ENCODE measurements at regions not wholly inside any gene's neighbourhood (a gene's known extent, or its start where the extent isn't known, plus 50 kb on each side); places are given as distances from the start of the nearest gene placed in this dataset.

DNA sequence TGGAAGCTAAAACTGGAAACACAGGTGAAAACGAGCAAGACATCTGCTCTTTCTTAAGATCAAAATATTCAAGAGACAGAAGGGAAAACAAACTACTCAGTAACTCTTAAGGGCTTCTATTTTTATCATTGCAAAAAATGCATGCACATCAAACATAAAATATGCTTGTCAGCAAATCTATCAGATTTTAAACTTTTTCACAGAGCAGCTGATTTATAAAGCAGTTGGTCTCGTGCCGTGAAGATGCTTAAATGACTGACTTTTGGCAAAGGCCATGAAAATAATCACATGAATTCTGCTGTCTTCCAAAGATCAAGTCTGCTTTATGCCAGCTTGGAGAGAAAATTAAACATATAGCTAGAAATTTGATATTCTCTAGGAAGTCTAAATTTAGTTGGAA, 482.1 kb upstream of the HS3ST1 start:
- no peak for DNase-seq (ENCODE audit: low read depth, low spot score)
- H3K27ac ChIP-seq (ENCODE audit: low read length) = no peak overlapping the region
- H3K9me3 ChIP-seq (ENCODE audit: control insufficient read depth, insufficient read depth, low read length) = no peaks in the 10 kb centered on the region
- no CpG with 5 or more reads among the region's 3 CpGs for WGBS (ENCODE audit: insufficient coverage, insufficient read length)
- H3K4me3 ChIP-seq (ENCODE audit: low read length) = no peak overlapping the region
- no peaks in the 10 kb centered on the region for H3K27me3 ChIP-seq (ENCODE audit: control insufficient read depth, insufficient read depth, low read length)
- peaks cover 2% of the 10 kb centered on the region; the same call in 1 of the 2 replicates for H3K4me1 ChIP-seq (ENCODE audit: control insufficient read depth, insufficient read depth, low read length)
- no peaks in the 10 kb centered on the region for H3K36me3 ChIP-seq (ENCODE audit: control insufficient read depth, insufficient read depth, low read length)

DNA sequence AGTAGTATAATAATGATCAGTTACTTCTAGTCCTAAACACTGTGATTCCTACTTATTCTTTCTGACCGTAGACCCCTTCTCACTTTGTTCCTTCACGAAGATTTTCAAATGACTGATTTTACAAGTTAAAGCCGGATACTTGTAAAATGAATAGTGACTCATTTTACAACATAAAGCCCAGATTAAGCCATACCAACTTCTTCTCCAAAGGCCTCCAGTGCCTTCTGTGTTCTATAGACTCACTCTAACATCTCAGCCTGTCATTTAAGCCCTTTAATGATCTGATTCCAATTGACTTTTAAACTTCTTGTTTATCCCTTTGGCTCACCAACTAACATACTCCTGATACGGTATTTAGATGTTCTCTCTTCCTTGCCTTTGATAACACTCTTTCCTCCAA, 480.0 kb upstream of the HS3ST1 start:
- no peak overlapping the region for H3K4me3 ChIP-seq (ENCODE audit: low read length)
- H3K36me3 ChIP-seq (ENCODE audit: control insufficient read depth, insufficient read depth, low read length) = no peaks in the 10 kb centered on the region
- no peak overlapping the region for H3K27ac ChIP-seq (ENCODE audit: low read length)
- H3K9me3 ChIP-seq (ENCODE audit: control insufficient read depth, insufficient read depth, low read length) = no peaks in the 10 kb centered on the region
- H3K4me1 ChIP-seq (ENCODE audit: control insufficient read depth, insufficient read depth, low read length) = peaks cover 2% of the 10 kb centered on the region; the same call in 1 of the 2 replicates
- no peak for DNase-seq (ENCODE audit: low read depth, low spot score)
- WGBS (ENCODE audit: insufficient coverage, insufficient read length) = no CpG with 5 or more reads among the region's 4 CpGs
- H3K27me3 ChIP-seq (ENCODE audit: control insufficient read depth, insufficient read depth, low read length) = no peaks in the 10 kb centered on the region

DNA sequence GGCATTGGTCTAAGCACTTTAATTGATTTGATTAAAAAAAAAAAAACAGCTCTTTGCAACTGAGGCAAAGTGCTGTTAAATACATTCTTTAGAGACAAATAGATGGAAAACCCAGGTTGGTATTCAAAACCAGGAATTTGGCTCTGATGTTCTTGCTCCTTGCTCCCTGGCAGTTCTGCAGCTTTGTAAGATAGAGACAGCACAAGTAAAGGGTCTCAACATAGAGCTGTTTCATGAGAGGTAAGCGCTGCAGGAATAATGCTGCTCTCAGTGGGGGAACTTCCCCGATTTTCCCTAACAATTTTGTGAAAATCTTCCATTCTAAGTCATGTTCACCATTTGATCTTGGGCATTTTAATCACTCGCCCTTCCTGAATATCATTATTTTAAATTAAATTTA, 479.5 kb upstream of the HS3ST1 start:
- no peak overlapping the region for H3K4me3 ChIP-seq (ENCODE audit: low read length)
- no peaks in the 10 kb centered on the region for H3K36me3 ChIP-seq (ENCODE audit: control insufficient read depth, insufficient read depth, low read length)
- DNase-seq (ENCODE audit: low read depth, low spot score) = no peak
- peaks cover 2% of the 10 kb centered on the region; the same call in 1 of the 2 replicates for H3K4me1 ChIP-seq (ENCODE audit: control insufficient read depth, insufficient read depth, low read length)
- no peaks in the 10 kb centered on the region for H3K9me3 ChIP-seq (ENCODE audit: control insufficient read depth, insufficient read depth, low read length)
- WGBS (ENCODE audit: insufficient coverage, insufficient read length) = no CpG with 5 or more reads among the region's 3 CpGs
- H3K27me3 ChIP-seq (ENCODE audit: control insufficient read depth, insufficient read depth, low read length) = no peaks in the 10 kb centered on the region
- no peak overlapping the region for H3K27ac ChIP-seq (ENCODE audit: low read length)

DNA sequence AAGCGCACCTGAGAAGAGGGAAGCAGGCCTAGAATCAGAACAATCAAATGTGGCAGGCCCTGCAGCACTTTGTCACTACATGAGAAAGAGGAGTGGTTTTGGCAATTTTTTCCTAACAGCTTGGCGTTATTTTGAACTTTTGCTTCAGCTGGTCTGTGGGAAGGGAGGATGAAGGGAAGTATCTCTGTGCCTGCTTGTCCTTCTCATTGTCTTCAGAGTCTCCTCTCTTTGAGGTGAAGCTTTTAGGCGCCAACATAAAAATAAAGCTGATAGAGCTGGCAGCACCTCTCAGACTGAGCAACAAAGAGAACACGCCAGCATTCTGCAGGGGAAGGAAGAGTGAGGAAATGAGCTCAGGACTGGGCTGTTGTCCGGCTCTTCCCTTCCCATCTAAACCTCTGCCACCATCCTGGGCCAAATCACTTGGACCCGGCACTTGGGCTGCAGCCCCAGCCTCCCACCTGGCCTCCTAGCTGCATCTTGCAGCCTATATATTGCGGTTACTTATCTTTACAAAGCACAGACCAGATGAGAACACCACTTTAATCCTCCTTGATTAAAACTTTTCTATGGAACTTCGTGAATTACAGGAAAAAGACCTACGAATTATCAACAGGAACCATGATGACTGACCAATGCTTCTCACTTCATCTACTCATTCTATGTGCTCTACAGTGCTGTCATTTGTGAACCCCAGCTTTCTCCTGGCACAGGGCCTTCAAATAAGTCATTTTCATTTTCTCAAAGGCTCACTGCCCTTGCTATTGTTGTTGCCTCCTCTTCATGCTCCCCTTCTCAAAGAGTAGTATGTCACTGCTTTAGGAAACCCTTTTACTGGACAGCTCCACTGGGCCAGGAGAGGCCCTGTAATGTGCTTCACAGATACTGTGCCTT, 476.4 kb upstream of the HS3ST1 start:
- Histone ChIP-seq H3K9me3 (ENCODE audit: control insufficient read depth, insufficient read depth, low read length) (no peaks in the 10 kb centered on the region), H3K36me3 (ENCODE audit: control insufficient read depth, insufficient read depth, low read length) (no peaks in the 10 kb centered on the region), H3K27ac (ENCODE audit: low read length) (no peak overlapping the region), H3K27me3 (ENCODE audit: control insufficient read depth, insufficient read depth, low read length) (no peaks in the 10 kb centered on the region), H3K4me1 (ENCODE audit: control insufficient read depth, insufficient read depth, low read length) (peaks cover 2% of the 10 kb centered on the region; the same call in 1 of the 2 replicates), H3K4me3 (ENCODE audit: low read length) (no peak overlapping the region)
- no peak for DNase-seq (ENCODE audit: low read depth, low spot score)
- WGBS (ENCODE audit: insufficient coverage, insufficient read length) = no CpG with 5 or more reads among the region's 9 CpGs

DNA sequence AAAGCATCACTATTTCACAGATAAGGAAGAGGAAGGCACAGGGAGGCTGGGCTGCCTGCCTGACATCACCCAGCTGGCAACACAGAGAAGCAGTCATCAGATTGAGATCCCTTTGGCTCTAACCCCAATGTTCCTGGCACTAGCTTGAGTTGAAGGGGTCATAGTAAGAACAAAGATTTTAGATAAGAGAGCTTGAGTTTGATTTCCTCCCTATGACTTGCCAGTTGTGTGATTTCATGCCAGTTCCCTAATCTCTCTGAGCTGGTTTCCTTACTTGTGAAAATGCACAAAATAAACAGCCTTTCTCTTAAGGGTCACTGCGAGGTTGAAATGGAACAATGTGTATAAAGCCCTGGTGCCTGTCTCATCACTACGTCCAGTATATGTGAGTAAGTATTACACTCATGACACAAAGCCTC, 475.4 kb upstream of the HS3ST1 start:
- no peak for DNase-seq (ENCODE audit: low read depth, low spot score)
- Histone ChIP-seq H3K27me3 (ENCODE audit: control insufficient read depth, insufficient read depth, low read length) (no peaks in the 10 kb centered on the region), H3K36me3 (ENCODE audit: control insufficient read depth, insufficient read depth, low read length) (no peaks in the 10 kb centered on the region), H3K9me3 (ENCODE audit: control insufficient read depth, insufficient read depth, low read length) (no peaks in the 10 kb centered on the region), H3K4me3 (ENCODE audit: low read length) (no peak overlapping the region), H3K27ac (ENCODE audit: low read length) (no peak overlapping the region), H3K4me1 (ENCODE audit: control insufficient read depth, insufficient read depth, low read length) (peaks cover 2% of the 10 kb centered on the region; the same call in 1 of the 2 replicates)
- no CpG with 5 or more reads among the region's 2 CpGs for WGBS (ENCODE audit: insufficient coverage, insufficient read length)

DNA sequence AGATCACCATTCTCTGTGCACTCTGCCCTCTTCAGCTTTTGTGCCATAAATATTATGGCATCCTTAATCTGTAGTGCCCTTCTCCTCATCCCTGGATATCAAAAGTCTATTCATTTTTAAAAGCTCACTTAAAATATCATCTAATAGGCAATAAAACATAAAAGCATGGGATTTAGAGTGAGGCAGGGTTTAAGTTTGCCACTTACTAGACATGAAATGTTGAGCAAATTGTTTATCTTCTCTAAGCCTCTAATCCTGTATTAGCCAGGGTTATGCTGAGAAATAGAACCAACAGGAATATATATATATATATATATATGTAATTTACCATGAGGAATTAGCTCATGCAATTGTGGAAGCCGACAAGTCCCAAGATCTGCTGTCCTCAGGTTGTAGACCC, 472.4 kb upstream of the HS3ST1 start:
- DNase-seq (ENCODE audit: low read depth, low spot score) = no peak
- Histone ChIP-seq H3K36me3 (ENCODE audit: control insufficient read depth, insufficient read depth, low read length) (no peaks in the 10 kb centered on the region), H3K4me3 (ENCODE audit: low read length) (no peak overlapping the region), H3K27ac (ENCODE audit: low read length) (no peak overlapping the region), H3K9me3 (ENCODE audit: control insufficient read depth, insufficient read depth, low read length) (no peaks in the 10 kb centered on the region; the same call in 1 of the 2 replicates), H3K27me3 (ENCODE audit: control insufficient read depth, insufficient read depth, low read length) (no peaks in the 10 kb centered on the region), H3K4me1 (ENCODE audit: control insufficient read depth, insufficient read depth, low read length) (no peaks in the 10 kb centered on the region)
- no CpG with 5 or more reads among the region's 1 CpG for WGBS (ENCODE audit: insufficient coverage, insufficient read length)

DNA sequence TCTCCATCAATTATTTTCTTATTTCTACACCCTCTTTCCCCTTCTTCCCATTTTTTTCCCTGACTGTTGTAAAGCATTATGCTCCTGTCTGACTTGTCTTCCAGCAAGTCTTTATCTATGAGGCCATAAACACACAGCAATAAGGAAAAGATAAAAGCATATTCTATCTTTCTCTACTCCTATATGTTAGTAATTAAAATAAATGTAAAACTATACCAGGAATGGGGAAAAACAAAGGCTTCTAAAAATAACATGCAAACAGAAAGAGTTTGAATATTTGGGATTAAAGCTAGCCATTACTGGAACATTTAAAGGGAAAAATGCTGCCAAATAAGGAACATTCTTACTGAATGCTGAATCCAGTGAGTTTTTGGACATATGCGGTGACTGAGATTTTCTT, 471.7 kb upstream of the HS3ST1 start:
- no peaks in the 10 kb centered on the region for H3K36me3 ChIP-seq (ENCODE audit: control insufficient read depth, insufficient read depth, low read length)
- H3K9me3 ChIP-seq (ENCODE audit: control insufficient read depth, insufficient read depth, low read length) = no peaks in the 10 kb centered on the region; the same call in 1 of the 2 replicates
- H3K4me3 ChIP-seq (ENCODE audit: low read length) = no peak overlapping the region
- no peaks in the 10 kb centered on the region for H3K4me1 ChIP-seq (ENCODE audit: control insufficient read depth, insufficient read depth, low read length)
- DNase-seq (ENCODE audit: low read depth, low spot score) = no peak
- H3K27me3 ChIP-seq (ENCODE audit: control insufficient read depth, insufficient read depth, low read length) = no peaks in the 10 kb centered on the region
- no peak overlapping the region for H3K27ac ChIP-seq (ENCODE audit: low read length)
- no CpG with 5 or more reads among the region's 1 CpG for WGBS (ENCODE audit: insufficient coverage, insufficient read length)

DNA sequence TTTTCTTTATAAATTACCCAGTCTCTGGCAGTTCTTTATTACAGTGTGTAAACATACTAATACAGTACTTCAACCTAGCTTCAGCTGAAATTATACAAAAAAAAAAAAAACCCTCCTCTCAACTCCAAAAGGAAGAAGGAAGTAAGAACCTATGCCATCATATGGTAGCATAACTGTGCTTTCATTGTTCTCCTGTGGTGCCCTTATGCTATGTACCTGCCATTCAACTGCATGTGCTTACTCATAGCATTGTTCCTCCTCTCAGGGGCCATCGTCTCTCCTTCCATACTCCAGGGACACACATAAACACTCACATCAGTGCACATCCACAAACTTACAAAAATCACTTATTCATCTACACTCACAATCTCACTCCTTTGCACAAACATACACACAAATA, 470.1 kb upstream of the HS3ST1 start:
- no CpG with 5 or more reads among the region's 1 CpG for WGBS (ENCODE audit: insufficient coverage, insufficient read length)
- Histone ChIP-seq H3K27me3 (ENCODE audit: control insufficient read depth, insufficient read depth, low read length) (no peaks in the 10 kb centered on the region), H3K4me3 (ENCODE audit: low read length) (no peak overlapping the region)

DNA sequence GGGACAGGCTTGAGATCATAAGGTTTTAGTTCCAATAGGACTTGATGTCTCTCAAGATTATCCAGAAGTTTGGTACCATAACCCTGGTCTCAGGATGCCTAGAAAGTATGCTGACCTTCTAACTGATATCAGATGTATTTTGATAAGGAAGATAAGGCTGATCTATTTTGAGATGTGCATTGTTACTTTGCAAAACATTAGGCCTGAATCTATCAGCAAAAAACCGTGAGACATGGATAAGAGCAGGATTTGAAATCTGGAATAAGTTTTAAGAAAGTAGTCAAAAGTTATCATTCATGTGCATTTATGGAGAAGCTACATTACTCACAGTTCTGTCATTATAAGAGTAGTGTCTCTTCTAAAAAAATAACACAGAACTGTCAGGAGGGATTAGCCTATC, 467.1 kb upstream of the HS3ST1 start:
- Histone ChIP-seq H3K27ac (ENCODE audit: low read length) (no peak overlapping the region), H3K36me3 (ENCODE audit: control insufficient read depth, insufficient read depth, low read length) (no peaks in the 10 kb centered on the region), H3K4me1 (ENCODE audit: control insufficient read depth, insufficient read depth, low read length) (no peaks in the 10 kb centered on the region), H3K9me3 (ENCODE audit: control insufficient read depth, insufficient read depth, low read length) (no peaks in the 10 kb centered on the region; the same call in 1 of the 2 replicates), H3K4me3 (ENCODE audit: low read length) (no peak overlapping the region), H3K27me3 (ENCODE audit: control insufficient read depth, insufficient read depth, low read length) (no peaks in the 10 kb centered on the region)
- DNase-seq (ENCODE audit: low read depth, low spot score) = no peak
- no CpG with 5 or more reads among the region's 1 CpG for WGBS (ENCODE audit: insufficient coverage, insufficient read length)

More for the DNA sequence above, 470.1 kb upstream of the HS3ST1 start:
- H3K36me3 ChIP-seq (ENCODE audit: control insufficient read depth, insufficient read depth, low read length) = no peaks in the 10 kb centered on the region
- H3K9me3 ChIP-seq (ENCODE audit: control insufficient read depth, insufficient read depth, low read length) = no peaks in the 10 kb centered on the region; the same call in 1 of the 2 replicates
- H3K27ac ChIP-seq (ENCODE audit: low read length) = no peak overlapping the region
- no peak for DNase-seq (ENCODE audit: low read depth, low spot score)
- no peaks in the 10 kb centered on the region for H3K4me1 ChIP-seq (ENCODE audit: control insufficient read depth, insufficient read depth, low read length)

DNA sequence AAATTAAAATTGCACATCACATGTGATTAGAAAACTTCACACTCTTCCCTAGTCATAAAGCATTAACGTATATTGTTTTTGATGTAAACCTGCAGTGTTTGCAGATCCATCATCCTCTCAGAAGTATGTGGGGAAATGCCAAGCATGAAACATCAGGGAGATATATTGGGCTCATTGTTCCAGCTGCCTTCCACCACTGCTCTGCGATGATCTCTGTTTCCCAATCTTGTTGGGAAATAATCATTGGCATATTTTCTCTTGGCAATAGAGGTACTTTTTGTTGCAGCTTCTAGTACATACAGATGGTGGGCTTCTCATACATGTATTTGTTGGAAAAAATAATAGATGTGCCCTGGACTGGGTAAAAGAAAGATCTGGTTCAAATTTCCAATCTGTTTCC, 466.3 kb upstream of the HS3ST1 start:
- no CpG with 5 or more reads among the region's 2 CpGs for WGBS (ENCODE audit: insufficient coverage, insufficient read length)
- no peak for DNase-seq (ENCODE audit: low read depth, low spot score)
- H3K27ac ChIP-seq (ENCODE audit: low read length) = no peak overlapping the region
- H3K27me3 ChIP-seq (ENCODE audit: control insufficient read depth, insufficient read depth, low read length) = no peaks in the 10 kb centered on the region
- H3K36me3 ChIP-seq (ENCODE audit: control insufficient read depth, insufficient read depth, low read length) = no peaks in the 10 kb centered on the region
- H3K4me1 ChIP-seq (ENCODE audit: control insufficient read depth, insufficient read depth, low read length) = no peaks in the 10 kb centered on the region
- H3K9me3 ChIP-seq (ENCODE audit: control insufficient read depth, insufficient read depth, low read length) = no peaks in the 10 kb centered on the region; the same call in 1 of the 2 replicates
- H3K4me3 ChIP-seq (ENCODE audit: low read length) = no peak overlapping the region
